D721Med (cell line): ENCODE measurements at regions not wholly inside any gene's neighbourhood (a gene's known extent, or its start where the extent isn't known, plus 50 kb on each side); places are given as distances from the start of the nearest gene placed in this dataset.

Source experiments
- DNase-seq: peaks from one replicate; pipeline ENCODE4 v3.0.0; 2011; ENCODE audit warnings: low spot score; ENCODE audit not compliant: insufficient read length
- FAIRE-seq: peaks from 2 replicates; lab custom pipeline; 2011; peaks lifted over from hg19 to GRCh38; lab: Jason Lieb, UNC
- CTCF ChIP-seq: IDR thresholded peaks from 2 replicates; pipeline ENCODE4 v1.5.1; 2012; ENCODE audit warnings: mild to moderate bottlenecking, control low read depth; ENCODE audit not compliant: insufficient read depth; ENCODE audit errors: missing control alignments

GRCh38 chrX:121102101-121102500 is 54.7 kb downstream of the GLUD2 start:
- FAIRE-seq (no peak), DNase-seq (no peak)
- no peak for TF ChIP-seq CTCF

GRCh38 chrX:121103381-121103780 is 56.0 kb downstream of the GLUD2 start:
- no peak for FAIRE-seq

GRCh38 chrX:121106484-121107235 is 59.2 kb downstream of the GLUD2 start:
- DNase-seq (no peak), FAIRE-seq (no peak)
- TF ChIP-seq CTCF = no peak

More at GRCh38 chrX:121103381-121103780, 56.0 kb downstream of the GLUD2 start:
- no peak for TF ChIP-seq CTCF
- no peak for DNase-seq

GRCh38 chrX:121109986-121110385 is 62.6 kb downstream of the GLUD2 start:
- no peak for TF ChIP-seq CTCF
- DNase-seq (no peak), FAIRE-seq (no peak)

- FAIRE-seq (no peak), DNase-seq (no peak)
- no peak for TF ChIP-seq CTCF
These were observed 63.1 kb downstream of the GLUD2 start for GRCh38 chrX:121110536-121110935.

GRCh38 chrX:121114691-121115090 is 67.3 kb downstream of the GLUD2 start:
- no peak for FAIRE-seq
- TF ChIP-seq CTCF = no peak
- DNase-seq = no peak
